Gastrocnemius medialis (tissue), 4 donors: ENCODE measurements at regions not wholly inside any gene's neighbourhood (a gene's known extent, or its start where the extent isn't known, plus 50 kb on each side); places are given as distances from the start of the nearest gene placed in this dataset.

Experiments
- CTCF ChIP-seq, 5 experiments: fragments of 450-650 bp in 3 of 5; fragments of 200-600 bp in 2 of 5; sonication (generic) in 2 of 5; IDR thresholded peaks in 4 of 5; conservative IDR thresholded peaks in 1 of 5; 1 replicate in 4 of 5; 2 replicates in 1 of 5; pipeline ENCODE4 v1.5.1; 2016 to 2019; ENCODE audit warnings: antibody characterized with exemption in 5 of 5, mild to moderate bottlenecking in 3 of 5, moderate library complexity in 3 of 5
- POLR2A ChIP-seq, 2 donors: fragments of 450-650 bp; IDR thresholded peaks; one replicate each; pipeline ENCODE4 v1.6.1; 2017; ENCODE audit warnings: antibody characterized with exemption in 2 of 2, mild to moderate bottlenecking in 2 of 2, moderate library complexity in 2 of 2

GRCh38 chr11:76279646-76280045 is 73.3 kb upstream of the WNT11 start:
- TF ChIP-seq POLR2A (IDR thresholded peaks at IDR 0.05) (no peak), CTCF (IDR thresholded peaks at IDR 0.05 in 4 of 5, conservative IDR thresholded peaks at IDR 0.05 in 1 of 5) (no peak)
